Pancreas (tissue), 10 donors: ENCODE measurements at regions not wholly inside any gene's neighbourhood (a gene's known extent, or its start where the extent isn't known, plus 50 kb on each side); places are given as distances from the start of the nearest gene placed in this dataset.

ENCODE experiments used
- ATAC-seq, 4 donors: fragments of 200-7000 bp; cut with Tn5 transposase; one replicate each; pipeline versions ENCODE4 v1.8.0 to v1.9.1; 2020; ENCODE audit warnings: mild to moderate bottlenecking in 4 of 4, moderate library complexity in 4 of 4
- DNase-seq, 6 donors: peaks; one replicate each; pipeline ENCODE4 v3.0.0-alpha.2; 2020
- FAIRE-seq: peaks from 2 replicates; lab custom pipeline; 2012; peaks lifted over from hg19 to GRCh38; lab: Jason Lieb, UNC
- H3K27ac ChIP-seq, 4 donors: fragments of 200-600 bp; sonication (generic); 1 replicate in 3 of 4; 2 replicates in 1 of 4; pipeline versions ENCODE4 v1.5.0 to v1.8.0; 2020
- H3K27me3 ChIP-seq, 4 donors: fragments of 200-600 bp; one replicate each; pipeline ENCODE4 v1.8.0; 2021
- H3K36me3 ChIP-seq, 3 donors: fragments of 200-600 bp; sonication (generic) in 1 of 3; one replicate each; pipeline versions ENCODE4 v1.5.0 to v1.8.0; 2020 to 2021
- H3K4me1 ChIP-seq, 3 donors: fragments of 200-600 bp; one replicate each; pipeline ENCODE4 v1.8.0; 2021
- H3K4me3 ChIP-seq, 4 donors: fragments of 200-600 bp; sonication (generic) in 2 of 4; one replicate each; pipeline versions ENCODE4 v1.5.0 to v1.8.0; 2020 to 2021
- H3K9me3 ChIP-seq, 4 donors: fragments of 200-600 bp; one replicate each; pipeline ENCODE4 v1.8.0; 2021
- CTCF ChIP-seq, 4 donors: fragments of 200-600 bp; sonication (generic) in 3 of 4; IDR thresholded peaks; one replicate each; pipeline versions ENCODE4 v1.5.0 to v1.8.0; 2021; ENCODE audit warnings: antibody characterized with exemption in 4 of 4
- WGBS, 2 donors: extraction: QIAGEN DNeasy Blood & Tissue Kit; methylation state at CpG; one replicate each; pipeline ENCODE4 v1.1.7; 2013; 5-methylcytosine and 5-hydroxymethylcytosine counted together
- intact Hi-C, 3 donors: fragments of 100-400 bp; cut with DNase I; formaldehyde crosslinking; loops; one replicate each; pipeline versions ENCODE4 v1.11.1 to v1.14.2; 2022
- donor health status: healthy with polysubstance abuse.
- donor health status: DM: no; HTN: no; CAD: no; lungs with moderate emphysema.
- donor health status: DM: no; HTN: no; CAD: no.
- donor health status: control.
- donor health status: control.
- donor health status: Bipolar disorder and iron deficiency.
- donor health status: DM: yes; HTN: yes; CAD: no.
- donor health status: DM: no; HTN: no; CAD: no.
- donor health status: DM: no; HTN: no; CAD: no.
- donor health status: DM: yes; HTN: yes; CAD: no.

- no peaks in the 10 kb centered on the region for H3K4me1 ChIP-seq
- no peak for TF ChIP-seq CTCF (IDR thresholded peaks at IDR 0.05)
- no peaks in the 10 kb centered on the region for H3K36me3 ChIP-seq
- H3K4me3 ChIP-seq, result no peak overlapping the region
- DNase-seq (no peak), ATAC-seq (no peak), FAIRE-seq (no peak)
- H3K9me3 ChIP-seq, result no peaks in the 10 kb centered on the region
- WGBS, 2 donors, result 22 to 32% methylated on average over 6 of the region's 6 CpGs
- intact Hi-C loops, result no loop called here
- H3K27me3 ChIP-seq, result peaks cover 0 to 3% (median 0%) of the 10 kb centered on the region in 4 donors
- no peak overlapping the region for H3K27ac ChIP-seq
Measured at GRCh38 chr5:155136216-155136850, 122.8 kb downstream of the KIF4B start.

GRCh38 chr5:155137683-155138082, 124.1 kb downstream of the KIF4B start:
- 43 to 48% methylated on average over 3 of the region's 3 CpGs for WGBS, 2 donors
- intact Hi-C loops, result no loop called here
- ATAC-seq, result no peak

GRCh38 chr5:155140646-155141045, 127.1 kb downstream of the KIF4B start:
- no peak for FAIRE-seq
- no peak for TF ChIP-seq CTCF (IDR thresholded peaks at IDR 0.05)
- H3K27ac ChIP-seq, result no peak overlapping the region

More at GRCh38 chr5:155137683-155138082, 124.1 kb downstream of the KIF4B start:
- Histone ChIP-seq H3K4me1 (no peaks in the 10 kb centered on the region), H3K36me3 (no peaks in the 10 kb centered on the region), H3K9me3 (no peaks in the 10 kb centered on the region), H3K27ac (no peak overlapping the region), H3K27me3 (peaks cover 0 to 3% (median 0%) of the 10 kb centered on the region in 4 donors), H3K4me3 (no peak overlapping the region)
- TF ChIP-seq CTCF (IDR thresholded peaks at IDR 0.05), result no peak
- FAIRE-seq (no peak), DNase-seq (no peak)

GRCh38 chr5:155144956-155145355, 131.4 kb downstream of the KIF4B start:
- Histone ChIP-seq H3K4me3 (no peak overlapping the region), H3K27ac (no peak overlapping the region), H3K36me3 (no peaks in the 10 kb centered on the region), H3K4me1 (no peaks in the 10 kb centered on the region), H3K27me3 (peaks cover 0 to 8% (median 0%) of the 10 kb centered on the region in 4 donors), H3K9me3 (no peaks in the 10 kb centered on the region)
- no peak for DNase-seq
- TF ChIP-seq CTCF (IDR thresholded peaks at IDR 0.05), result no peak
- no peak for ATAC-seq
- intact Hi-C loops, result no loop called here
- FAIRE-seq, result no peak

More at GRCh38 chr5:155140646-155141045, 127.1 kb downstream of the KIF4B start:
- DNase-seq (no peak), ATAC-seq (no peak)
- H3K9me3 ChIP-seq, result no peaks in the 10 kb centered on the region
- peaks cover 0 to 3% (median 0%) of the 10 kb centered on the region in 4 donors for H3K27me3 ChIP-seq
- no peaks in the 10 kb centered on the region for H3K4me1 ChIP-seq
- WGBS, 2 donors, result 67 to 76% methylated on average over 5 of the region's 5 CpGs
- H3K36me3 ChIP-seq, result no peaks in the 10 kb centered on the region
- intact Hi-C loops, result no loop called here
- H3K4me3 ChIP-seq, result no peak overlapping the region

GRCh38 chr5:155147222-155147621, 133.7 kb downstream of the KIF4B start:
- Histone ChIP-seq H3K27ac (no peak overlapping the region), H3K4me1 (no peaks in the 10 kb centered on the region), H3K4me3 (no peak overlapping the region), H3K27me3 (peaks cover 0 to 8% (median 0%) of the 10 kb centered on the region in 4 donors), H3K9me3 (no peaks in the 10 kb centered on the region), H3K36me3 (no peaks in the 10 kb centered on the region)
- ATAC-seq (no peak), FAIRE-seq (no peak), DNase-seq (no peak)
- TF ChIP-seq CTCF (IDR thresholded peaks at IDR 0.05), result no peak
- intact Hi-C loops, result no loop called here
- WGBS, 2 donors, result 15 to 22% methylated on average over 2 of the region's 2 CpGs
